Hypothalamus (tissue), 51 donors: ENCODE measurements at regions not wholly inside any gene's neighbourhood (a gene's known extent, or its start where the extent isn't known, plus 50 kb on each side); places are given as distances from the start of the nearest gene placed in this dataset.

Experiments
- DNase-seq, 51 donors: peaks; one replicate each; lab custom pipeline; 2025; lab: John Stamatoyannopoulos, UW

DNA sequence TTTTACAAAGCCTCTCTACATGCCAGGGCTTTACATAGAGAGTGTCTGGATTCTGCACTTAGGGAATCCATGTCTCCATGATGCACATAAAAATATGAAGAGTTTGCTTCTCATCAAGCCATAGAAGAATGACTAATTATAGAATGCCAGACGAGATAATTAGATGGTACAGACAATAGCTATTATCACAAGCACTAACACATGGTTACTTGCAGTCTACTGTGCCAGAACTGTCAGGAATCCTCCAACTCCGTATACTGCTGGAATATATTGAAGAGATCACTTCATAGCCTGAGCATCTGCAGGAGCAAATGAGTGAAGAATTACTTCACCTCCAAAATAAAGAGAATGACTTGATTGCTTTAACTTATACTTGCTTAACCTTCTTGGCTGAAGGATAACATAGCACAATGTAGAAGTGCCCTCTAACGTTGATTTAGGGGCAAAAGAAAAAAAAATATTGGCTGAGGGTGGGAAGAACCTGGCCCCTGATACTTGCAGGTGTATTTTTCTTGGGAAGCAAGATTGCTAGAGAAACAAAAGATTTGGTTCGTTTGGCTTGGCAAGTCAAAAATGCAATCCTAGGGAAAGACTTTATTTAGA, 272.8 kb upstream of the FAR2 start:
- peak in 1 of 51 donors; percentile 10 for DNase-seq

DNA sequence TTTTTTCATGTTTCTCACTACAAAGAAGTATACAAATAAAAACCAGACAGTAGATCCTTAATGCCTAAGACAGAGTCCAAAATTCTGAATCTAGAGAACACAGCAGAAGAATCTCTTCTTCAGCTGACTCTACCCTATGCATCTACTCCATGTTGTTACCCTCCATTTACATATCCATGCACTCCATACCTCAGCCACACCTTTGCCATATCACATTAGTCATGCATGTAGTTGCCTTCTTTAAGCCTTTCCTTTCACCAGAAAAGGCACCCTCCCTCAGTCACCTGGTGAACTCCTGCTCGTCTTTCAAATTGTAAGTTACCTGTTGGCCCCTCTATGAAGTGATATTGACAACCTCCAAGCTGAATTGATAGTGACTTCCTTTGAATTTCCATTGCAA, 271.2 kb upstream of the FAR2 start:
- no peak for DNase-seq

DNA sequence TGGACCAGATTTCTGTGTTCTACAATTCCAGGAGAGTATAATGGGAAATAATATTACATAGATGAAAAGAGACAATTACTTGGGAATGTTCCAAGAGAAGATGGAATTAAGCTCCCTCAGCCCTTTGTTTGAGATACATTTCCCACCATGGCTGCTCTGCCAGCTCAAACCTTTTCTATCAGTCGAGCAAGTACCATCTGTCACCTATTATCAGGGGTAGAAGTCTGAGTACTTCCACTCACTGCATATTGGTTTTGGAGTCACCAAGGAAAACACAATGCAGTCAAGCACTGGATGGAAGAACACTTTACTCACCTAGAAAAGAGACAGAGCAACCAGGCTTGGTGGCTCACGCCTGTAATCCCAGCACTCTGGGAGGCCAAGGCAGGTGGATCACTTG, 270.4 kb upstream of the FAR2 start:
- DNase-seq: no peak

DNA sequence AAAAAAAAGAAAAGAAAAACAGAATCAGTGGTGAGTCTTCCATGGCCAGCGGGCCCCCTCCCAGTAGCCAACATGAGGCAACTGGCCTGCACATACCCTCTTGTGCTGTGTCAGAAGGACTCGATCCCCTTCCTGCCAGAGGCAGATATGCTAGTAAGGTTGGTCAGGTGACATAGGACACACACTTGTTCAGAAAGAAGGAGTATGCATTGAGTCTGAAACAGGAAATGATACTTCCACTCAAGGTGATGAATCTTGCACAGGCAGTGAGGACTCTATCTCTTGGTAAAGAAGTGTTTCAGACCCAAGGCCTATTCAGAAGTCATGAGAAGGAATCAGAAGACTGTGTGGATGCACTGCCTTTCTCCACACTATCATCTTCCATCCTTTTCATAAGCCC, 269.7 kb upstream of the FAR2 start:
- no peak for DNase-seq

DNA sequence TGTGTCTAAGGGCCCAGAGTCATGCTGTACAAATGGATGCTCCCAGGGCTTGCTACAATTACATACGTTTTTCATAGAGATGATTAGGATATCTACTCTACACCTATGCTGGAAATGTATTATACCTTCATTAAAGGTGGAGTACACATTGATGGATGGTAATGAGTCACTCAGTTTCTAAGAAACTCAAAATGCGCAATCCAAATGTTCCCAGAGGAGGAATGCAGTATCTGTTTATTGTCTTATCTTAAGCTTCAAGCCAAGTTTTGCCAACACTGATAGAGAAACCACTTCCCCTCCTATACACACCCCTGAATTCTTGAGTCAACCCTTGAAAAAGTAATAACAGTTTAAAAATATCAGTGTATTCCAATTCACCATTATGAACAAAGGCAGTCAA, 266.6 kb upstream of the FAR2 start:
- no peak for DNase-seq

DNA sequence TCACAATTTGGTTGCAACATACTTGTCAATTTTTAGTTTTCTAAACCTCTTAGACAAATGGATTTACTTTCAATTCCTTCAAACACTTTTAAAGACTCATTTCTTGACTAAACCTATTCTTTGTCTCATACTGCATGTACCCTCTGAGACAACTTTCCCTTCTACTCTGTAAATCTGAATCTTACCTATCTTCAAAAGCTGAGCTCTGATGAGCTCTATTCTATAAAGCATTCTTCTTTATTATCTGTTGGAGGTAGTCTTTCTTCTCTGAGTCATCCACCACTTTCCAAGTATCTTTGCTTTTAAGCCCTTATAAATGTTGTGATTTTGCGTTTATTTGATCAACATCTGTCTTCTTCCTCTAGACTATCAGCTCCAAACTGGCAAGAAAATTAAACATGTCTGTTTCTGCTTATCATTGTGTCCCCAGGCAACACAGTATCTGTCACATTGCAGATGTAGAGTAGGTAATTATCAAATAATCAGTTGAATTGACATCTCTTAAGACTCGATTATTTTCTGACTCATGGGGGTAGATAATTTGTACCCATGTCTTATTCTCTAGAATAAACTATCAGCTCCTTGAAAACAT, 265.6 kb upstream of the FAR2 start:
- DNase-seq: no peak

DNA sequence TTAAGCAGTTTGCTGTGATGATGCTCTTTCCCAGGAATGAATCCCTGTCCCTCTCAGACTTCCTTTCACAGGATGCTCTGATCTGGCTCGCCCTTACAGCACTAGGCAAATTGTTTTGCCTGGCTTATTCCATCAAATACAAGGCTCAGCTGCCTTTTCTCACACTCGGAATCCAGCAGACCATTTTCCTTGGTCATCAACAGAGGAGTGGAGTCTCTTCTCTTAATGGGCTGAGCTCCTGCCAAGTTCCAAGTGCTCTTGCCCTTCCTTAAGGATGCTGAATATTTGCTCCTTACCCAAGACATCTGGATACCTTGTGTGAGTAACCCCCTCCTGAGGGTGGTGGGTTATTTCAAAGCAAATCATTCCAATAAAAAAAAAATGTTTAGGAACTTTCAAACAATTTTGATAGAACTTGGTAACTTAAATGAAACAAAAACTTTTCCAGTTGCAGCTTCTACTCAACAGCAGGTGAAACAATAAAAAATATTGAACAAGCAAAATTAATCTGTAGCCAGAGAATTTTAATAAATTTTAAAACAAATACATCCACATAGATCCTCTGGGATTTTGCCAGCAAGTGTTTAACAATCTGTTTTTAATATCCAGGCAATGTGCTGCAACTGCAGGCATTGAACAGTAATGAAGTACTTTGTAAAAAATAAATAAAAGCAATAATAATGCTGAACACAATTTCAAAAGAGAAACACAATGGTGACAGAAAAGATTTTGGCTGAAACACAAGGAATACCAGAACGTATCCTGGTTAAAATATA, 264.0 kb upstream of the FAR2 start:
- DNase-seq: no peak

DNA sequence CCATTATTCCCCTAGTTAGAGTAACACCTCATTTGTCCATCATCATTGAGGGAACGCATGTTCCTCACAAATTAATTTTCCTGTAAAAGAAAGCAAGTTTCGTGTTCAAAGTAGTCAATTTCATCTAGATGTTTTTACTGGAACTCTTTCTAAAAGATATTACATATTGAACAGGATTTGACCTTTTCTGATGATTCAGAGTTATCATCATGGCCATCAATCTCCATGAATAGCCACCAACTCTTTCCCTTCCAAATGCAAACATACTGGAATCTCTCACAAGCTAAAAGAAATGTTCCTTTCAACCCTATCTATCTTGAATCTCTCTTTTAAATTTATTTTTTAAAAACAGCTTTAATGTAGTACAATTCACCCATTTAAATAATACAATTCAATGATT, 263.1 kb upstream of the FAR2 start:
- DNase-seq: no peak

DNA sequence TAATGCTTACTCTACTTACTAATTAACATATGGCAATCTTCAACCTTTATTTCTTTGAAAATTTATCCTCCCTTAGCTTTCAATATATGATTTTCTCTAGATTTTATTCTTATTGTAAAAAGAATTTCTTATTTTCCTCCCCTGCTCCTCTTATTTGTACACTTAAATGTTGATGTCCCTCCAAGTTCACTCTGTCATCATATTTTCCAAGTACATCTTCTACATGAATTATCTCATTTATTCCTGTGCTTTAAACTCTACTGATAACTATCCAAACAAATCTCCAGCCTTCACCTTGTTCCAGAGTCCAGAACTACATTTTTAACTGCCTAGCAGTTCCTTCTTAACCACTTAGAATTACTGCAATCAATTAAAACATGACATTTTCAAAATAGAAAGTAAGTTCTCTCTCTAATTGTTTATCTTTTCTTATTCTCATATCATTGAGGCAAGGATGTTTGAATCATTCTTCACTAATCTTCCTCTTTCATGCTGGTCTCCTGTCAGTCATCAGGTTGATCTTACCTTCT, 261.6 kb upstream of the FAR2 start:
- DNase-seq: no peak

DNA sequence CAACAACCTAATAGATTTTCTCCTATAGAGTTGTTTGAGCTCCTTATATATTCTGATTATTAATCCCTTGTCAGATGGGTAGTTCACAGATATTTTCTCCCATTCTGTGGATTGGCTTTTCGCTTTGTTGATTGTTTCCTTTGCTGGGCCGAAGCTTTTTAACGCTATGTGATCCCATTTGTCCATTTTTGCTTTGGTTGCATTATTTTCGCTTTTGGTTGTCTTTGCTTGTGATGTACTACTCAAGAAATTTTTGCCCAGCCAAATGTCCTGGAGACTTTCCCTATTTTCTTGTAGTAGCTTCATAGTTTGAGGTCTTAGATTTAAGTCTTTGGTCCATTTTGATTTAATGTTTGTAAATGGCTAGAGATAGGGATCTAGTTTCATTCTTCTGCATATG, 258.4 kb upstream of the FAR2 start:
- no peak for DNase-seq

DNA sequence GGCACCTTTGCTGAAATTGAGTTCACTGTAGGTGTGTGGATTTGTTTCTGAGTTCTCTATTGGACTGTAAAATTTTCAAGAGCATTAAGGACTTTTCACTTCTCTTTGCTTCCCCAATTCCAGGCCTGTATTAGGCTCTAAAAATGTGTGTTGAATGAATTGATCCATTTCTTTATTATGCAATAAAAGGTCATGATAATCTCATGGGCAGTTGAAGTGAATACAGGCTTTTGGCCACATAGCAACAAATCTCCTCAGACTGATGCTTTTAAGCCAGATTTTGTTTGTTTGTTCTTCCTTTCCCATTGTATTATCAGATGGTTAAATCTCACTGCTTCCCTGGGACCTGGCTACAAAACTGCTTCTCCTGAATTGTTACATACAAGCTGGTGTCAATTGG, 258.0 kb upstream of the FAR2 start:
- no peak for DNase-seq

DNA sequence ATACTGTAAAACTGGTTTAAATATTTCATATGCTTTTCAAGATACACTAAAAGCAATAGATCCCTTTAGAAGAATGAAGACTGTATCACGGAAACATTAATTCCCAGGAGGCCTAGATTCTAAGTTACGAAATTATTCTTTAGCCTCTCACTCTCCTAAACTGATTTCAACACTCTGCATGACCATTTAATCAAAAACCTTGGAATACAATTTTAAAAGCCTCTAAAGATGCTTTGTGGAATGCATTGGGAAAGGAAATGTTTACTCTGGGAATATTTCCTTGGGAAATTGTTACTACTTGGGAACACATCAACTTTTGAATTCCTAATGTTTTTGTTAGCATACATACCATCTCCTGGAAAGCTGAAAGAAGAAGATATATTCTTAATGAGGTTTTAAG, 255.7 kb upstream of the FAR2 start:
- no peak for DNase-seq

DNA sequence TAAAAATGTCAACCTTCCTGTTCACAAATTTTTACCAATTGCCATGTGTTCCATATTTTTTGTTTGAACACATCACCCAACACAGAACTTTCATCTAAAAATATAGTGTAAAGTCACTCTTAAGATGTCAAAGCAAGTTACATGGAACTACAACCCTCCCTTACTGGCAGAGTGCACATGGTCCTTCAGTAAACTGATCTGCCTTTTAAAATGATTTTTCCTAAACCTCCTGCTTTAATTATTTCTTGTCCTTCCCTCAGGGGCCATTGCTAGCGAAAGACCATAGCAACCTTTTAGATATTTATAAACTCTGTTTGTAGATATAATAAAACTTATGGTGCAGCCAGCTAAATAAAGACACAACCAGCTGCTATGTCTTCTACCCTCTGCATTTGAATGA, 255.2 kb upstream of the FAR2 start:
- no peak for DNase-seq

DNA sequence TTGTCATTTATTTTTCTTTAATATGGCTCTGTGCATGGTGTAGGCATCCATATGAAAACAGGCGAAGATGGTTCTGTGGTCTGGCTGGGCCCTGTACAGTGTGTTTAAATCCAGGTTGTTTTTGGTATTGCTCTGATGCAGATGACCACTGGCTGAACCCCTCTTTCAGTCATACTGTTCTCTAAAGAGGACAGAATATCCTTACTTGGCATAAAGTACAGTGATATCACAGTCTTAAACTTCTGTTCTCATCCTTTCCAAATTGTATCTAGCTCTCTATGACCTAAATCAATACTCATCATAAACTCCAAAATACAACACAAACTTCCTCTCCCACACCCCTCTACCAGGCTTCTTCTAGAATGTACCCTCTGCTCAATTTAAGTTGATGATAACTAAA, 252.7 kb upstream of the FAR2 start:
- DNase-seq: no peak

DNA sequence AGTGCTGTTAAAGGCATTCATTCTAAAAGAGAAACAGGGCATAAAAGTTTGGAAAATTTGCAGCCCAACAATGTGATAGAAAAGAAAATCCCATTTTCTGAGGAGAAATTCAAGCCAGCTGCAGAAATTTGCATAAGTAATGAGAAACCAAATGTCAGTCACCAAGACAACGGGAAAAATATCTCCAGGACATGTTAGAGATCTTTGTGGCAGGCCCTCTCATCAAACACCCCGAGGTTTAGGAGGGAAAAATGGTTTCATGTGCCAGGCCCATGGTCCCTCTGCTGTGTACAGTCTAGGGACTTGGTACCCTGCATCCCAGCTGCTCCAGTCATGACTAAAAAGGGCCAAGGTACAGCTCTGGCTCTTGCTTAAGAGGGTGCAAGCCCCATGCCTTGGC, 251.0 kb upstream of the FAR2 start:
- DNase-seq: no peak

DNA sequence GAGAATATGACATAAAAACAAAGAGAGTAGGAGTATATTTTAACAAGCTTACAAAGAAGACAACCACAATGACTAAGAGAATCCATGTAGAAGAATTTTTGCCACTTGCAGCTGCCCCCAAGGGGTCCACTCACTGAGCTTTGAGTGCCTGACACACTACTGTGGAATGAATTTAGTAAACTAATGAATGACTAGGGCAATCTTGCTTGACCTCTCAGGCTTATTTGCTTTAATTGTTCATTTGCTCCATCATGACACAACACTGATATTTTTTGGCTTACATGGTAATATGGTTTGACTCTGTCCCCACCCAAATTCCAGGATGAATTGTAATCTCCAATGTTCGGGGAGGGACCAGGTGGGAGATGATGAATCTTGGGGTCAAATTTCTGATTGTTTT, 249.1 kb upstream of the FAR2 start:
- no peak for DNase-seq

DNA sequence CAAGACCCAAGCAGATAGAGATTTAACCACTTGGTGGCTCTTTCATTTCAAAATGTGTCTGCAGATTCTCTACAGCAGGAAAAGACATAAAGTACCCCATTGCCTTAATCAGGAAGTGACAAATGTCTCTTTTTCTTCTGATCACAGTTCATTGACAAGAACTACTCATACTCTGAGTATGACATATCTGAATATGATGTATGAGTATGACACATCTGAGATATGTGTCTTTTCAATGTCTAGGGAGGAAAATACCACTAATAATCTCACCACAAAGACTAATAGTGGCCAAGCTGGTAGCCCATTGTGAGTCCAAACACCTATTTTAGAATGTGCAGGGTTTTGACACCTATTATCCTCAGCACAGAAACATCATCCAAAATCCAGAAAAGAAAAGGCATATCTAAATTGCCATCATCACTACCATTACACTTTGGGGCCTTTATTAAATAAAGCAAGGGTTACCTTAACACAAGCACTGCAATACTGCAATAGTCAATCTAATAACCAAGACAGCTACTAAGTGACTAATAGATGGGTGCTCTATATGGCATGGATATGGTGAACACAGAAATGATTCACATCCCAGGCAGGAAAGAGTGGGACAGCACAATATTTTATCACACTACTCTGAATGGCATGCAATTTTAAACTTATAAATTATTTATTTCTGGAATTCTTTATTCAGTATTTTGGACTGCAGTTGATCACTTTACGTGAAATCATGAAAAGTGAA, 243.7 kb upstream of the FAR2 start:
- DNase-seq: no peak

DNA sequence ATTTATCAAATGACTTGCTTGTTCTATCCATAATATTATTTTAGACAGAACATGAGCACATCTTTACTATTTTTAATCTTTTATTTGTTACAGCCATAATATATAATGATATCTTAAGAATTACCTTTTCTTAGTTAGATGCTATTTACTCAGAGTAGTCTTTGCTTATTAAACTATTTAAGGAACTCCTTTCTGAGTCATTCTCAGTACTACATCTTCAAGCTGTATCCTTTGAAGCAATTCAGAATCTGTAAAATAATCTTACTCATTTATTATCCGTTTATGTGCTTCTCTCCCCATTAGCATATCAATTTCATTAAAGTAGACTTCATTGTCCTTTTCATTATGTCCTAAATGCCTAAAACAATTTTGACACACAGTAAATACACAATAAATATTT, 240.4 kb upstream of the FAR2 start:
- no peak for DNase-seq

DNA sequence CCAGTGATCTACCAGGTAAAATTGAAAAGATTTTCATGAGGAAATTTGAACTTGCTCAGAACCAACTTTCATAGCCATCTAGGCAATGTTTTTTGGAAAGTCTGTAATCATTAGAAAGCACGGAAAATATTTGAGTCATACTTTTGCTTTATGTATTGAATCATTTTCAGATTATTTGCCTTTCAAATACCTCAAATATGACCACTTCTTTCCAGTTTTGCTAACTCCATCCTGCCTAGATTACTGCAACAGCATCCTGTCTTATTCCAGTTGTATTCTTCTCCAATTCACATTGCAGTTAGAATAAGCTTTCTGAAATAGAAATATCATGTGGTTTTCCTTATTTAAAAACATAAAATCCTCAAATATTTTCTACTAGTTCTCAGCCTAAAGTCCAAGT, 239.8 kb upstream of the FAR2 start:
- no peak for DNase-seq

DNA sequence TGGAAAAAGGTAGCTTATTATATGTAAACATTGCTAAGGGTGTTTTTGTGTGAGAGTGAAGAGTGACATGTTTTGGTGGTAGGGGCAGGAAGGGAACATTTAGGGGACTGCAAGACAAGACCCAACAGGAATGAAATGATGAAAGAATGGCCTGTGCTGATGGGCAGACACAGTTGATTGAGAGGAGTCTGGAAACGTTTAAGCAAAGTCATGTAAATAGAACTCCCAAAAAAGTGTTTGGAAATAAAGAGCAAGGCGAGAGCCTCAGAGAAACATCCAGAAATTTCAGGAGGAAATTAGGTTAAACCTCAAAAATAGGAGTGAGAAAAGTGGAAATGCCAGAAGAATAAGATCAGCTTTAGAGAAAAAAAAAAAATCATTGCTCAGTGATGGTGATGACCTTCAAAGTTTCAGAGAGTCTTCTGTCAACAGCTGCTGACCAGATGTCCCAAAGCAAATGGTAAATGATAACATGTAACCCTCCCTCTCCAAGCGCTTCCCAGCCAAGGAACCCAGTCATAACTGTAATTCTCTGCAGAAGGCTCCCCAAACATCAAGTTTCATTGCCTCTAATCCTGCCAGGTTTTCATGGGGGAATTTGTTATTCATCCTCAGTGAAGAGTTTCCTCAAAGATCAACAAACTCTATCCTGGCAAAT, 223.2 kb upstream of the FAR2 start:
- DNase-seq: no peak

DNA sequence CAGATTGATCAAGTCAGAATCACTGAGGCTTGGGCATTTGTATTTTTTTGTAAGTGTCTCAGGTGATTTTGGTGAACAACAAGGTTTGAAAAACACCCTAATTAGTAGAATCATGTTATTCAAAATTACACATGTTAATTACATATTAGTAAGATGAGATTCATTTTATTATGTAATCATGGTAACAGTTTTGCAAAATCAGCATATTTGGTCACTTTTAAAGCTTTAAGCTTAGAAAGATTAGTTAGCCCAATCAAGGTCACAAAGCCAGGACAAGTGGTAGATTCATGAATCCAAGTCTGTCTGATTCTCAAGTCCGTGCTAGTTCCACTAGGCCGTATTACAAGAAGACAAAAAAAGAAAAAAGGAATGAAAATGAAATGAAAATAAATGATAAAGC, 218.4 kb upstream of the FAR2 start:
- DNase-seq: no peak
